ENCODE measurements at regions not wholly inside any gene's neighbourhood (a gene's known extent, or its start where the extent isn't known, plus 50 kb on each side); places are given as distances from the start of the nearest gene placed in this dataset.

DNA sequence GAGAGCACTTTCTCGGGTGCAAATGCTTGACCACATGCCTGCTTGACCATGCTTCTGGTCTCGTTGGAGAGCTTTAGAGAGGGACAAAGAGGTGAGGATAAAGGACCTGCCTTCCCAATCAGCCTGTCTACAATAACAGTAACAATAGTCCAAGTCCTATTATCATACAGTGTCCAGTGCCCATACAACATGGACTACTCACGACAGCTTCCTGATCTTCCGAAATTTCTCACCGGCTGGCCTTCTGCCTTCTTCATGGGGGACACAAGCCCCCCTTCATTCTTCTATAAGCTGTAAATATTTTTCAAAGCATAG lies 329.0 kb downstream of the PAX3 start:
- TF ChIP-seq FOXM1 (IDR thresholded peaks at IDR 0.05; ENCODE audit: borderline replicate concordance, low read depth): no peak
- no peak for TF ChIP-seq CREB1 (IDR thresholded peaks at IDR 0.05; ENCODE audit: low read depth)
- no peak for TF ChIP-seq ZBTB7A (IDR thresholded peaks at IDR 0.05; ENCODE audit: low read depth)
- no peak for TF ChIP-seq TCF12 (IDR thresholded peaks at IDR 0.05; ENCODE audit: low read depth)
- TF ChIP-seq, protein P1, sequence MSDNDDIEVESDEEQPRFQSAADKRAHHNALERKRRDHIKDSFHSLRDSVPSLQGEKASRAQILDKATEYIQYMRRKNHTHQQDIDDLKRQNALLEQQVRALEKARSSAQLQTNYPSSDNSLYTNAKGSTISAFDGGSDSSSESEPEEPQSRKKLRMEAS (IDR thresholded peaks at IDR 0.05): no peak
- no peak for TF ChIP-seq CEBPB (IDR thresholded peaks at IDR 0.05)
- TF ChIP-seq RAD21 (IDR thresholded peaks at IDR 0.05; ENCODE audit: low read depth): no peak
- TF ChIP-seq EP300 (IDR thresholded peaks at IDR 0.05; ENCODE audit: borderline replicate concordance): no peak
- TF ChIP-seq, protein P2, sequence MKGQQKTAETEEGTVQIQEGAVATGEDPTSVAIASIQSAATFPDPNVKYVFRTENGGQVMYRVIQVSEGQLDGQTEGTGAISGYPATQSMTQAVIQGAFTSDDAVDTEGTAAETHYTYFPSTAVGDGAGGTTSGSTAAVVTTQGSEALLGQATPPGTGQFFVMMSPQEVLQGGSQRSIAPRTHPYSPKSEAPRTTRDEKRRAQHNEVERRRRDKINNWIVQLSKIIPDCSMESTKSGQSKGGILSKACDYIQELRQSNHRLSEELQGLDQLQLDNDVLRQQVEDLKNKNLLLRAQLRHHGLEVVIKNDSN (IDR thresholded peaks at IDR 0.05): no peak
- TF ChIP-seq, protein P3, sequence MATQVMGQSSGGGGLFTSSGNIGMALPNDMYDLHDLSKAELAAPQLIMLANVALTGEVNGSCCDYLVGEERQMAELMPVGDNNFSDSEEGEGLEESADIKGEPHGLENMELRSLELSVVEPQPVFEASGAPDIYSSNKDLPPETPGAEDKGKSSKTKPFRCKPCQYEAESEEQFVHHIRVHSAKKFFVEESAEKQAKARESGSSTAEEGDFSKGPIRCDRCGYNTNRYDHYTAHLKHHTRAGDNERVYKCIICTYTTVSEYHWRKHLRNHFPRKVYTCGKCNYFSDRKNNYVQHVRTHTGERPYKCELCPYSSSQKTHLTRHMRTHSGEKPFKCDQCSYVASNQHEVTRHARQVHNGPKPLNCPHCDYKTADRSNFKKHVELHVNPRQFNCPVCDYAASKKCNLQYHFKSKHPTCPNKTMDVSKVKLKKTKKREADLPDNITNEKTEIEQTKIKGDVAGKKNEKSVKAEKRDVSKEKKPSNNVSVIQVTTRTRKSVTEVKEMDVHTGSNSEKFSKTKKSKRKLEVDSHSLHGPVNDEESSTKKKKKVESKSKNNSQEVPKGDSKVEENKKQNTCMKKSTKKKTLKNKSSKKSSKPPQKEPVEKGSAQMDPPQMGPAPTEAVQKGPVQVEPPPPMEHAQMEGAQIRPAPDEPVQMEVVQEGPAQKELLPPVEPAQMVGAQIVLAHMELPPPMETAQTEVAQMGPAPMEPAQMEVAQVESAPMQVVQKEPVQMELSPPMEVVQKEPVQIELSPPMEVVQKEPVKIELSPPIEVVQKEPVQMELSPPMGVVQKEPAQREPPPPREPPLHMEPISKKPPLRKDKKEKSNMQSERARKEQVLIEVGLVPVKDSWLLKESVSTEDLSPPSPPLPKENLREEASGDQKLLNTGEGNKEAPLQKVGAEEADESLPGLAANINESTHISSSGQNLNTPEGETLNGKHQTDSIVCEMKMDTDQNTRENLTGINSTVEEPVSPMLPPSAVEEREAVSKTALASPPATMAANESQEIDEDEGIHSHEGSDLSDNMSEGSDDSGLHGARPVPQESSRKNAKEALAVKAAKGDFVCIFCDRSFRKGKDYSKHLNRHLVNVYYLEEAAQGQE (IDR thresholded peaks at IDR 0.05; ENCODE audit: low read depth): no peak
- TF ChIP-seq TEAD4 (IDR thresholded peaks at IDR 0.05): no peak
- TF ChIP-seq EGR1 (IDR thresholded peaks at IDR 0.05): no peak
- no peak for TF ChIP-seq TAF1 (IDR thresholded peaks at IDR 0.05; ENCODE audit: low read depth)

DNA sequence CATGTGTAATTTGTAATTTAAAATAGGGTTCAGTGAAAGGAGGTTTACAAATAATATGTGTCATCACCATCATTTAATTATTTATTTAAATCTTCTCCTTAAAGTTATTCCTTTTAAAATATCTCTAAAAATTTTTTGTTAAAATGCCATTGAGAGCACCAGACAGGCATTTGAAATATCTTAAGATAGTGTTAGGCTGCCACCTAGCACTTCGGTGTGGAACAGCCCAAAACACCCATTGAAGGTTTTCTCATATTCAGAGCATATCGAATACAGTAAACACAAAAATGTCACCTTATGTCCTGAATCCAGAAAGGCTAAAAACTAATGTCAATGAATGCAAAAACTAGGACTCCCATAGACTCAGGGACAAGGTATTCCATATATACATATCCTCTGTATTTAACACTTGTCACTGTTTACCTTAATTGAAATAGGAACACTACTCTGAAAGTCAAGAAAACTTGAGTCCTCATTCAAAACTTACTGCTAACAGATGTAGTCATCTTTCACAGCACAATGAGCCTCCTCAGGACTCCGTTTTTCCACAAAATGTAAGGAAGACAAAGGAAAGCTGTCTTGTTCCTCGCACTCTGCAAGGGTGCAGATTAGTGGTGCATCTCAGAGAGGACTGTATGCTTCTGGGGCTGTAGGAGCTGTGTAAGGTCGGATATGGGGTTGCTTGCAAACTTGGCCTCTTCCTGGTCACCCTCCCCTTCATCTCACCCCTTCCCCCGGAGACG lies 329.5 kb downstream of the PAX3 start:
- TF ChIP-seq, protein P3 (IDR thresholded peaks at IDR 0.05; ENCODE audit: low read depth): no peak
- peak; percentile 71 for TF ChIP-seq RAD21 (IDR thresholded peaks at IDR 0.05; ENCODE audit: low read depth)

DNA sequence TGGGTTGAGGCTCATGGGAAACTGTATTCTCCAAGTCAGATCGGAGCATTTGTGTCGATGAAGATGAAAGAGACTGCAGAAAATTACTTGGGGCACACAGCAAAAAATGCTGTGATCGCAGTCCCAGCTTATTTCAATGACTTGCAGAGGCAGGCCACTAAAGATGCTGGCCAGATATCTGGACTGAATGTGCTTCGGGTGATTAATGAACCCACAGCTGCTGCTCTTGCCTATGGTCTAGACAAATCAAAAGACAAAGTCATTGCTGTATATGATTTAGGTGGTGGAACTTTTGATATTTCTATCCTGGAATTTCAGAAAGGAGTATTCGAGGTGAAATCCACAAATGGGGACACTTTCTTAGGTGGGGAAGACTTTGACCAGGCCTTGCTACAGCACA lies 336.6 kb downstream of the PAX3 start:
- TF ChIP-seq TCF12 (IDR thresholded peaks at IDR 0.05; ENCODE audit: low read depth): no peak
- no peak for TF ChIP-seq EGR1 (IDR thresholded peaks at IDR 0.05)
- TF ChIP-seq TEAD4 (IDR thresholded peaks at IDR 0.05): no peak
- TF ChIP-seq ZBTB7A (IDR thresholded peaks at IDR 0.05; ENCODE audit: low read depth): no peak
- TF ChIP-seq, protein P3 (IDR thresholded peaks at IDR 0.05; ENCODE audit: low read depth): no peak
- TF ChIP-seq CREB1 (IDR thresholded peaks at IDR 0.05; ENCODE audit: low read depth): no peak
- TF ChIP-seq CEBPB (IDR thresholded peaks at IDR 0.05): no peak
- TF ChIP-seq TAF1 (IDR thresholded peaks at IDR 0.05; ENCODE audit: low read depth): no peak
- TF ChIP-seq NFIC (IDR thresholded peaks at IDR 0.05): no peak
- TF ChIP-seq RAD21 (IDR thresholded peaks at IDR 0.05; ENCODE audit: low read depth): no peak
- no peak for TF ChIP-seq EP300 (IDR thresholded peaks at IDR 0.05; ENCODE audit: borderline replicate concordance)
- TF ChIP-seq, protein P2 (IDR thresholded peaks at IDR 0.05): no peak

DNA sequence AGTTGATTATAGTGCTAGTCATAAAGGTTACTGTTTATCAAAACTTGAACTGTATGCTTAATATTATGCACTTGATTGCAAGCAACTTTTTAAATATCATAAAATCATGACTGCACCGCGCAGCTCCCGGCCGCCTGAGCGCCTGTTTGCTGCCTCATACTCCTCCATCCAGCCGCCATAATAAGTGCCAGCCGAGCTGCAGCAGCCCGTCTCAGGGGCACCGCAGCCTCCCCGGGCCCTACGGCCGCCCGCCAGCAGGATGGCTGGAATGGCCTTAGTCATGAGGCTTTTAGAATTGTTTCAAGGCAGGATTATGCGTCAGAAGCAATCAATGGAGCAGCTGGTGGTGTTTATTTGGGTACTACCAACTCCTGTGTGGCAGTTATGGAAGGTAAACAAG lies 337.2 kb downstream of the PAX3 start:
- no peak for TF ChIP-seq ZBTB7A (IDR thresholded peaks at IDR 0.05; ENCODE audit: low read depth)
- TF ChIP-seq YY1 (IDR thresholded peaks at IDR 0.05; ENCODE audit: low read depth): no peak
- TF ChIP-seq FOXM1 (IDR thresholded peaks at IDR 0.05; ENCODE audit: borderline replicate concordance, low read depth): no peak
- TF ChIP-seq, protein P2 (IDR thresholded peaks at IDR 0.05): no peak
- TF ChIP-seq CREB1 (IDR thresholded peaks at IDR 0.05; ENCODE audit: low read depth): no peak
- TF ChIP-seq NFIC (IDR thresholded peaks at IDR 0.05): no peak
- TF ChIP-seq TAF1 (IDR thresholded peaks at IDR 0.05; ENCODE audit: low read depth): no peak
- TF ChIP-seq, protein P3 (IDR thresholded peaks at IDR 0.05; ENCODE audit: low read depth): no peak
- no peak for TF ChIP-seq EP300 (IDR thresholded peaks at IDR 0.05; ENCODE audit: borderline replicate concordance)
- TF ChIP-seq TCF12 (IDR thresholded peaks at IDR 0.05; ENCODE audit: low read depth): no peak
- no peak for TF ChIP-seq RAD21 (IDR thresholded peaks at IDR 0.05; ENCODE audit: low read depth)
- TF ChIP-seq, protein P1 (IDR thresholded peaks at IDR 0.05): no peak
- TF ChIP-seq TEAD4 (IDR thresholded peaks at IDR 0.05): no peak
- no peak for TF ChIP-seq EGR1 (IDR thresholded peaks at IDR 0.05)
- no peak for TF ChIP-seq CEBPB (IDR thresholded peaks at IDR 0.05)

All from Ishikawa (cell line).